Sigmoid colon (tissue), 6 donors: ENCODE measurements at regions not wholly inside any gene's neighbourhood (a gene's known extent, or its start where the extent isn't known, plus 50 kb on each side); places are given as distances from the start of the nearest gene placed in this dataset.

Experiments
- DNase-seq: peaks from one replicate; pipeline ENCODE4 v3.0.0-alpha.2; 2019
- H3K27ac ChIP-seq, 4 donors: fragments of 200-600 bp; sonication (generic); one replicate each; pipeline ENCODE4 v1.5.1; 2016 to 2019; ENCODE audit warnings: mild to moderate bottlenecking in 1 of 4
- H3K27me3 ChIP-seq, 3 donors: fragments of 200-600 bp; sonication (generic); one replicate each; pipeline ENCODE4 v1.5.1; 2019; ENCODE audit warnings: mild to moderate bottlenecking in 1 of 3
- H3K36me3 ChIP-seq, 4 donors: fragments of 200-600 bp; sonication (generic); one replicate each; pipeline ENCODE4 v1.5.1; 2016 to 2019
- H3K4me1 ChIP-seq, 4 donors: fragments of 200-600 bp; sonication (generic); one replicate each; pipeline ENCODE4 v1.5.1; 2017 to 2019
- H3K4me3 ChIP-seq, 4 donors: fragments of 200-600 bp; sonication (generic); one replicate each; pipeline ENCODE4 v1.5.1; 2017 to 2019; ENCODE audit warnings: mild to moderate bottlenecking in 2 of 4, moderate library complexity in 1 of 4
- H3K9me3 ChIP-seq, 4 donors: fragments of 200-600 bp in 3 of 4; sonication (generic) in 3 of 4; one replicate each; pipeline versions ENCODE4 v1.5.1 to v1.6.1; 2013 to 2019
- CTCF ChIP-seq, 4 experiments: fragments of 450-650 bp in 3 of 4; fragments of 200-600 bp in 1 of 4; IDR thresholded peaks; one replicate each; pipeline ENCODE4 v1.5.1; 2016 to 2019; ENCODE audit warnings: antibody characterized with exemption in 4 of 4, mild to moderate bottlenecking in 3 of 4, moderate library complexity in 2 of 4
- EP300 ChIP-seq, 4 donors: sonication (generic); formaldehyde crosslinking; IDR thresholded peaks; one replicate each; pipeline ENCODE4 v1.6.1; 2017; ENCODE audit warnings: antibody characterized with exemption in 4 of 4
- POLR2A ChIP-seq, 2 donors: fragments of 450-650 bp; IDR thresholded peaks; one replicate each; pipeline ENCODE4 v1.6.1; 2016; ENCODE audit warnings: antibody characterized with exemption in 2 of 2, mild to moderate bottlenecking in 2 of 2, moderate library complexity in 2 of 2
- POLR2AphosphoS5 ChIP-seq, 4 donors: sonication (generic); formaldehyde crosslinking; IDR thresholded peaks; one replicate each; pipeline ENCODE4 v1.6.1; 2017; ENCODE audit warnings: antibody characterized with exemption in 4 of 4
- WGBS, 2 donors: extraction: QIAGEN DNeasy Blood & Tissue Kit; methylation state at CpG; one replicate each; pipeline ENCODE4 v1.1.7; 2013; 5-methylcytosine and 5-hydroxymethylcytosine counted together
- intact Hi-C: fragments of 100-400 bp; cut with DNase I; formaldehyde crosslinking; loops from one replicate; pipeline ENCODE4 v1.15.1; 2023
- donor health status: healthy with polysubstance abuse.
- donor health status: healthy.

- no peaks in the 10 kb centered on the region for H3K36me3 ChIP-seq
- peak; percentile 79 for DNase-seq
- H3K4me3 ChIP-seq = no peak overlapping the region
- H3K4me1 ChIP-seq = peaks cover 0 to 95% (median 78%) of the 10 kb centered on the region in 4 donors
- intact Hi-C loops = loop anchor here (5.0 to 10.0 kb wide), 2 partner anchors 56 to 992 kb away; no protein-coding TSS in a partner anchor
- WGBS, 2 donors = 29 to 52% methylated on average over 2 of the region's 2 CpGs
- no peaks in the 10 kb centered on the region for H3K27me3 ChIP-seq
- H3K27ac ChIP-seq = peak overlapping the region; percentile 63 to 80 (median 76)
- TF ChIP-seq POLR2AphosphoS5 (IDR thresholded peaks at IDR 0.05) (peak; percentile 76 to 83 (median 80)), EP300 (IDR thresholded peaks at IDR 0.05) (peak in 3 of 4 donors; percentile 22 to 60 (median 33)), CTCF (IDR thresholded peaks at IDR 0.05) (no peak)
- no peaks in the 10 kb centered on the region for H3K9me3 ChIP-seq
Measured at GRCh38 chr15:94026458-94027304, 204.7 kb upstream of the MCTP2 start.

GRCh38 chr15:94023531-94023930, 207.8 kb upstream of the MCTP2 start:
- Histone ChIP-seq H3K27ac (peak overlapping the region; percentile 71 to 80 (median 76)), H3K36me3 (no peaks in the 10 kb centered on the region), H3K9me3 (no peaks in the 10 kb centered on the region), H3K4me1 (peaks cover 0 to 94% (median 70%) of the 10 kb centered on the region in 4 donors), H3K27me3 (no peaks in the 10 kb centered on the region), H3K4me3 (no peak overlapping the region)
- TF ChIP-seq EP300 (IDR thresholded peaks at IDR 0.05) (no peak), CTCF (IDR thresholded peaks at IDR 0.05) (no peak), POLR2A (IDR thresholded peaks at IDR 0.05) (no peak), POLR2AphosphoS5 (IDR thresholded peaks at IDR 0.05) (no peak)
- intact Hi-C loops = loop anchor here (5.0 to 10.0 kb wide), 3 partner anchors 74 to 989 kb away; no protein-coding TSS in a partner anchor
- WGBS, 2 donors = 83% methylated on average over 4 of the region's 4 CpGs
- DNase-seq = no peak

GRCh38 chr15:94021621-94022320, 209.6 kb upstream of the MCTP2 start:
- H3K9me3 ChIP-seq = no peaks in the 10 kb centered on the region

GRCh38 chr15:94019062-94019461, 212.3 kb upstream of the MCTP2 start:
- intact Hi-C loops = no loop called here
- no peaks in the 10 kb centered on the region for H3K27me3 ChIP-seq
- no peaks in the 10 kb centered on the region for H3K36me3 ChIP-seq
- peaks cover 0 to 64% (median 47%) of the 10 kb centered on the region in 4 donors for H3K4me1 ChIP-seq
- peak overlapping the region in 3 of 4 donors; percentile 17 to 80 (median 80) for H3K27ac ChIP-seq
- 90 to 92% methylated on average over 11 of the region's 11 CpGs for WGBS, 2 donors
- H3K9me3 ChIP-seq = no peaks in the 10 kb centered on the region
- no peak overlapping the region for H3K4me3 ChIP-seq
- DNase-seq = peak; percentile 81
- TF ChIP-seq POLR2AphosphoS5 (IDR thresholded peaks at IDR 0.05) = peak in 3 of 4 donors; percentile 16 to 50 (median 45)
- no peak for TF ChIP-seq POLR2A (IDR thresholded peaks at IDR 0.05)

More at GRCh38 chr15:94021621-94022320, 209.6 kb upstream of the MCTP2 start:
- Histone ChIP-seq H3K4me1 (peaks cover 0 to 78% (median 60%) of the 10 kb centered on the region in 4 donors), H3K36me3 (no peaks in the 10 kb centered on the region), H3K27me3 (no peaks in the 10 kb centered on the region), H3K4me3 (no peak overlapping the region), H3K27ac (peak overlapping the region; percentile 71 to 80 (median 76))
- intact Hi-C loops = loop anchor here (5.0 to 10.0 kb wide), 3 partner anchors 76 to 987 kb away; no protein-coding TSS in a partner anchor
- TF ChIP-seq CTCF (IDR thresholded peaks at IDR 0.05) = peak in 1 of 4 experiments; percentile 9
- TF ChIP-seq POLR2AphosphoS5 (IDR thresholded peaks at IDR 0.05) = peak; percentile 98 to 100 (median 100)
- TF ChIP-seq EP300 (IDR thresholded peaks at IDR 0.05) = peak; percentile 80 to 97 (median 90)
- TF ChIP-seq POLR2A (IDR thresholded peaks at IDR 0.05) = no peak
- 72 to 90% methylated on average over 5 of the region's 5 CpGs for WGBS, 2 donors
- peak; percentile 81 for DNase-seq

- Histone ChIP-seq H3K4me1 (peaks cover 0 to 27% (median 11%) of the 10 kb centered on the region in 4 donors), H3K36me3 (no peaks in the 10 kb centered on the region), H3K27ac (peak overlapping the region in 2 of 4 donors; percentile 12 to 51), H3K27me3 (no peaks in the 10 kb centered on the region), H3K9me3 (no peaks in the 10 kb centered on the region), H3K4me3 (no peak overlapping the region)
- 80 to 86% methylated on average over 5 of the region's 5 CpGs for WGBS, 2 donors
- intact Hi-C loops = no loop called here
- TF ChIP-seq POLR2AphosphoS5 (IDR thresholded peaks at IDR 0.05) (peak in 2 of 4 donors; percentile 30 to 37), EP300 (IDR thresholded peaks at IDR 0.05) (no peak)
- DNase-seq = no peak
Measured at GRCh38 chr15:94015324-94015723, 216.0 kb upstream of the MCTP2 start.
